K562 (cell line): ENCODE measurements at regions not wholly inside any gene's neighbourhood (a gene's known extent, or its start where the extent isn't known, plus 50 kb on each side); places are given as distances from the start of the nearest gene placed in this dataset.

ENCODE experiments used
- ATAC-seq: fragments of 200-7000 bp; cut with Tn5 transposase; 3 replicates; pipeline ENCODE4 v1.9.1; 2020; ENCODE audit warnings: moderate library complexity
- BruUV-seq: library from RNA; stranded (reverse); fragments of 400-500 nt; replicated peaks from 2 replicates; lab custom pipeline; 2021; lab: Mats Ljungman, UMichigan
- CTCF ChIA-PET: fragments of 300-600 bp; formaldehyde crosslinking; extraction: SDS; loops from one replicate; lab custom pipeline; 2021; ENCODE audit warnings: low intra/inter-chr PET ratio; lab: Yijun Ruan, JAX
- POLR2A ChIA-PET: fragments of 300-600, 350-650 bp; sonication (Branson Sonifier 250); formaldehyde crosslinking; extraction: SDS; loops from one replicate; lab custom pipeline; 2021; ENCODE audit warnings: antibody characterized with exemption, inconsistent platforms; lab: Yijun Ruan, JAX
- DNase-seq, 4 experiments: peaks; one replicate each; pipeline versions ENCODE4 v3.0.0 to v3.0.0-alpha.2; 2011 to 2018; ENCODE audit warnings: low spot score in 3 of 4, mixed read lengths in 3 of 4; ENCODE audit errors: extremely low read depth in 1 of 4
- FAIRE-seq: peaks from 2 replicates; lab custom pipeline; 2011; peaks lifted over from hg19 to GRCh38; lab: Jason Lieb, UNC
- H2AFZ ChIP-seq: 2 replicates; pipeline ENCODE4 v1.6.0; 2011; ENCODE audit warnings: low read depth, low read length, control low read depth, inconsistent platforms
- H3K27ac ChIP-seq: fragments of 200-600 bp; 3 replicates; pipeline ENCODE4 v1.8.0; 2011; ENCODE audit warnings: low read depth, mild to moderate bottlenecking, control low read depth, inconsistent platforms, low read length, moderate library complexity, mixed read lengths; ENCODE audit errors: extremely low read depth
- H3K27me3 ChIP-seq, 2 experiments: fragments of 300-600 bp in 1 of 2; 2 replicates in 1 of 2; 3 replicates in 1 of 2; pipeline versions ENCODE4 v1.6.0 to v1.8.0; 2011; ENCODE audit warnings: inconsistent platforms in 2 of 2, low read length in 2 of 2, mild to moderate bottlenecking in 1 of 2, mixed read lengths in 1 of 2, moderate library complexity in 1 of 2; ENCODE audit not compliant: control insufficient read depth in 2 of 2, insufficient read depth in 2 of 2
- H3K36me3 ChIP-seq: fragments of 300-600 bp; 3 replicates; pipeline ENCODE4 v1.8.0; 2011; ENCODE audit warnings: mild to moderate bottlenecking, low read length, inconsistent platforms; ENCODE audit not compliant: control insufficient read depth, insufficient read depth
- H3K4me1 ChIP-seq, 2 experiments: fragments of 200-600 bp in 1 of 2; replicated peaks in 1 of 2; 2 replicates in 1 of 2; 3 replicates in 1 of 2; pipeline versions ENCODE4 v1.5.1 to v1.8.0; 2011; ENCODE audit warnings: inconsistent platforms in 2 of 2, low read length in 2 of 2, mild to moderate bottlenecking in 1 of 2, mixed read lengths in 1 of 2, moderate library complexity in 1 of 2; ENCODE audit not compliant: control insufficient read depth in 2 of 2, insufficient read depth in 2 of 2
- H3K4me2 ChIP-seq: 2 replicates; pipeline ENCODE4 v1.6.1; 2011; ENCODE audit warnings: low read length, control low read depth, inconsistent platforms, mixed read lengths; ENCODE audit not compliant: insufficient read depth
- H3K4me3 ChIP-seq: fragments of 200-600 bp; sonication (generic), shearing (Covaris generic); 2 replicates; pipeline ENCODE4 v1.5.1; 2016; ENCODE audit warnings: control low read depth, inconsistent platforms
- H3K79me2 ChIP-seq: fragments of 200-600 bp; 3 replicates; pipeline ENCODE4 v1.8.0; 2011; ENCODE audit warnings: low read length, inconsistent platforms; ENCODE audit not compliant: control insufficient read depth, insufficient read depth
- H3K9ac ChIP-seq, 2 experiments: 2 replicates each; pipeline versions ENCODE4 v1.6.0 to v1.6.1; 2011; ENCODE audit warnings: low read depth in 2 of 2, low read length in 2 of 2, control low read depth in 1 of 2, inconsistent platforms in 1 of 2, mild to moderate bottlenecking in 1 of 2, mixed read lengths in 1 of 2; ENCODE audit not compliant: insufficient read depth in 1 of 2
- H3K9me1 ChIP-seq: one replicate; pipeline ENCODE4 v1.6.0; 2011; ENCODE audit warnings: inconsistent platforms, mild to moderate bottlenecking, low read length, moderate library complexity; ENCODE audit not compliant: control insufficient read depth, insufficient read depth
- H3K9me3 ChIP-seq: replicated peaks from 2 replicates; pipeline ENCODE4 v1.5.1; 2011; ENCODE audit warnings: low read depth, low read length, inconsistent platforms; ENCODE audit not compliant: control insufficient read depth, insufficient read depth
- H4K20me1 ChIP-seq: replicated peaks from 2 replicates; pipeline ENCODE4 v1.6.1; 2011; ENCODE audit warnings: low read length, inconsistent platforms, mixed read lengths; ENCODE audit not compliant: control insufficient read depth, insufficient read depth
- CUX1 ChIP-seq: fragments of 200-800 bp; sonication (Bioruptor generic); IDR thresholded peaks from 2 replicates; pipeline ENCODE4 v1.6.1; 2016; ENCODE audit warnings: missing genetic modification characterization, missing compliant biosample characterization
- RAD21 ChIP-seq, 2 experiments: fragments of 250-450 bp in 1 of 2; fragments of 450-650 bp in 1 of 2; sonication (Bioruptor Pico) in 1 of 2; formaldehyde crosslinking in 1 of 2; IDR thresholded peaks in 1 of 2; conservative IDR thresholded peaks in 1 of 2; 2 replicates each; pipeline versions ENCODE4 v1.4.0 to v1.8.0; 2020 to 2022; ENCODE audit warnings: mild to moderate bottlenecking in 2 of 2, moderate library complexity in 1 of 2
- RB1 ChIP-seq: fragments of 450-650 bp; IDR thresholded peaks from 2 replicates; pipeline ENCODE4 v1.6.1; 2017; ENCODE audit warnings: low read depth, mild to moderate bottlenecking
- ZNF511 ChIP-seq: sonication (generic); formaldehyde crosslinking; IDR thresholded peaks from 2 replicates; pipeline ENCODE4 v1.8.0; 2022; ENCODE audit warnings: mild to moderate bottlenecking, missing genetic modification reagents
- WGBS: fragments of 100-300 bp; shearing (Covaris generic); methylation state at CpG from one replicate; pipeline ENCODE4 v1.1.6; 2016; ENCODE audit warnings: low coverage, mixed read lengths; ENCODE audit not compliant: insufficient coverage; ENCODE audit errors: missing lambda C conversion rate; 5-methylcytosine and 5-hydroxymethylcytosine counted together
- in situ Hi-C: fragments of 300-500 bp; cut with MboI; formaldehyde crosslinking; loops from 4 replicates; pipeline ENCODE4 v1.15.0; 2018; ENCODE audit warnings: inconsistent platforms, mixed read lengths
- intact Hi-C: fragments of 100-400 bp; cut with micrococcal nuclease; formaldehyde crosslinking; loops from 2 replicates; pipeline ENCODE4 v1.14.2; 2022

- peaks cover 4% of the 10 kb centered on the region for H3K9me1 ChIP-seq
- DNase-seq (no peak), FAIRE-seq (no peak)
- no TSS peak for BruUV-seq
- CTCF ChIA-PET, result no interaction called here
- POLR2A ChIA-PET, result interaction anchor here (1.3 kb wide), 1 partner anchor 12 kb away, joined by 3 read pairs; no protein-coding TSS in a partner anchor
- H3K27ac ChIP-seq, result no peak overlapping the region
- no peaks in the 10 kb centered on the region; the same call in 1 of the 2 replicates for H4K20me1 ChIP-seq
- H3K4me3 ChIP-seq, result no peak overlapping the region
- no peak overlapping the region for H3K4me2 ChIP-seq
- TF ChIP-seq ZNF511 (CRISPR knock-in tag) (no peak), RAD21 (CRISPR knock-in tag; conservative IDR thresholded peaks at IDR 0.05 in 1 of 2, IDR thresholded peaks at IDR 0.05 in 1 of 2) (no peak), RB1 (no peak), CUX1 (CRISPR knock-in tag) (no peak)
- TF ChIP-seq, all 486 proteins: peak for 0
- intact Hi-C loops (no loop called here), in situ Hi-C loops (no loop called here)
- peaks cover 45 to 73% of the 10 kb centered on the region in 2 experiments for H3K27me3 ChIP-seq
- ATAC-seq, result no peak
- H2AFZ ChIP-seq, result no peak overlapping the region
- peaks cover under 1 to 14% of the 10 kb centered on the region in 2 experiments; a peak in 4 of 5 replicates for H3K4me1 ChIP-seq
- no peaks in the 10 kb centered on the region for H3K79me2 ChIP-seq
- WGBS, result 0% methylated on average over 1 of the region's 1 CpG
- no peaks in the 10 kb centered on the region for H3K9me3 ChIP-seq
- no peaks in the 10 kb centered on the region for H3K36me3 ChIP-seq
- H3K9ac ChIP-seq, result no peak overlapping the region
These were observed 133.5 kb downstream of the GLI2 start for GRCh38 chr2:120869036-120869729.
